HTR-8/SVneo (cell line): ENCODE measurements at regions not wholly inside any gene's neighbourhood (a gene's known extent, or its start where the extent isn't known, plus 50 kb on each side); places are given as distances from the start of the nearest gene placed in this dataset.

ENCODE experiments used
- DNase-seq: peaks from one replicate; pipeline ENCODE4 v3.0.0; 2011; ENCODE audit warnings: low spot score, mixed read lengths; ENCODE audit not compliant: insufficient read length
- FAIRE-seq: peaks from 2 replicates; lab custom pipeline; 2011; peaks lifted over from hg19 to GRCh38; lab: Jason Lieb, UNC

GRCh38 chr4:112885897-112886296 lies 163.6 kb upstream of the ANK2 start:
- FAIRE-seq (no peak), DNase-seq (no peak)

GRCh38 chr4:112888622-112889021 lies 160.8 kb upstream of the ANK2 start:
- no peak for DNase-seq
- no peak for FAIRE-seq

DNA sequence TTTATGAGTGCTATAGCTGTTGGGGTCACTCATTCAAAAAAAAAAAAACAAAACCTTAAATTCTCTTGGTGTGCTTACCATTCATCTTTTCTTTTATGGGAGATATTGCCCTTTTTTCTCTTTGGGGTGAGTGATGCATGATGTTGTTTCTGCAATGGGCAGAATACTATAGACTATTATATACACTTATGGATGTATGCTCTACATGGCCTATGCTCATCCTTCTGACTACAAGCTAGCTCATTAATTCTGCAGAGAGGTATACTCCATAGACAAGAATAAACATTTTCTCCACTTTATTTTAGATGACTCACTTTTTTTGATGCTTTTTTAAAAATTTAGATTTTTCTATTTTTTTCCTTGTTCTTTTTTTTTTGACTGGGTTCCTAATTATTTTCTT lies 160.3 kb upstream of the ANK2 start:
- DNase-seq: no peak
- FAIRE-seq: no peak

DNA sequence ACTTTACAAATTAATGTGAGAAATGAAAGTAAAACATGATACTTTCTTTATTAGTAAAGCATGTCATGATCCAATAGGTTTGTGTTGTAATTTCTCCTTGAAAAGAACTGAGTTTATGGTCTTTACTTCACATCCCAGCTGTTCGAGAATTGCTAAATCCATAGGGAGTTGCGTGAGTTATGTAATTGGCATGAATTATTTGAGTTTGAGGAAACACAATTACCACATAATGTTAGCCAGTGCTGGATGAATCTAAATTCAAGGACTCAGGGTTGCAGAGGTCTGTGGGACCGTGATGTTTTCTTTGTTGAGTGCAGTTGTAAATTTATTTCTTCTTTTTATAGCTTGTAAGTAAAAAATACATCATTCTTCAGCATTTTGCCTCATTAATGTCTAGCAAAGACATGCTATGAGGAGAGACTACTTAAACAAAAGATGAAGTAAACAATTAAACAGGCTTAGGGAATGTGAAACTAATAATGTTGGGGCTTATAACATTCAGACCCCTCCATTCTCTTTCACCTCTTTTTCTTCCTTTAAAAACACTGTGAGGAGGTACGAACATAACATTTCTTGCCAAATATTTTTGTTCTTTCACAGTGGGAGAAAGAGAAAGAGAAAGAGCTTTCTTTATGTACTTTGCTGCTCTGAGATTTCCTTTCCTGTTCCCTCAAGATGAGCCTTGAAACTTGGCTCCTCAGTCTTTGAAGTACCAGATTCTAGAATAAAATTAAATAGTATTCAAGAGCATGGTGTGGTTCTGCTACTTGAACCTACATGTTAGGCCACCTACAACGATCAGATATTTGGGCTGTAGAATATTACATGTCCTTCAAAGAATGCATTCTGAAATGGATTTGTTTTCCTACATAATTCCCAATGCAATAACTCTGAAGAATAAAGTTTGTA lies 159.6 kb upstream of the ANK2 start:
- DNase-seq (no peak), FAIRE-seq (no peak)

- FAIRE-seq: no peak
Measured at GRCh38 chr4:112894480-112894879, 155.0 kb upstream of the ANK2 start.

DNA sequence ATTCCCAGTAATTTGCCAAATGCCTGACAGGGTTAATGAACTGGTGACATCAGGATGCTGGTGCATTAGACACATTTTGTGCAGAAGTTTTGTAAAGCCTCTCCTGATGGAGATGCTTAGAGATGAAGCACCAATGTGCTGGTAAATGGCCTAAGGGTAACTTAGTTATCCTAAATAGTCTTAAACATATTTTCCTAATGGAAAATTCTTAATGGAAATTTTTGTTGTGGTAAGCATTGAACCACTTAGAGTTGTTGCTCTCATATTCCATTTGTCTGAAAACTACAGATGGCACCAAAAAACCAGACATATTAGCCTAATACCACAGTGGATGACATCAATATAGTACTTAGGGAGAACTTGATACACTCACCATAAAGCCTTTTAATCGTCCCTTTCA lies 154.5 kb upstream of the ANK2 start:
- DNase-seq (no peak), FAIRE-seq (no peak)

More at GRCh38 chr4:112894480-112894879, 155.0 kb upstream of the ANK2 start:
- DNase-seq: no peak

GRCh38 chr4:112895811-112896608 lies 153.4 kb upstream of the ANK2 start:
- DNase-seq: no peak
- FAIRE-seq: no peak

GRCh38 chr4:112896609-112897190 lies 152.8 kb upstream of the ANK2 start:
- DNase-seq: no peak
- no peak for FAIRE-seq

DNA sequence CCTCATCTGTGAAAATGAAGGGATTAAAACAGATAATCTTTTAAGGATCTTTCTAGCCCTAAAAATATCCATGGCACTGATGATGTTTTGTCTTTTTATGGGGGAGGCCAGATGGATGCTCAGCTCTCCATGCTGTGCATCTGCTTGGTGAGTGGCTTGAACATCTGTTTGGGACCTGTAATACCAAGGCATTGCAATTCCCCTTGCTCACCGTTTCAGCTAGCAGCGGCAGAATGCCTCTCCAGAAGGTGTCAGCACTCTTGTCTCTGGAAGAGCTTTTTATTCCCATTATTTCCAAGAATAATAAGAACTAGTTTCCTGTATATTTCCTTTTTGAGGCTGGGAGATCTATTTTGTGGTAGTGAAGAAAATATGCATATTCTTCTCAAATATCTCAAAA lies 151.9 kb upstream of the ANK2 start:
- FAIRE-seq (no peak), DNase-seq (no peak)

DNA sequence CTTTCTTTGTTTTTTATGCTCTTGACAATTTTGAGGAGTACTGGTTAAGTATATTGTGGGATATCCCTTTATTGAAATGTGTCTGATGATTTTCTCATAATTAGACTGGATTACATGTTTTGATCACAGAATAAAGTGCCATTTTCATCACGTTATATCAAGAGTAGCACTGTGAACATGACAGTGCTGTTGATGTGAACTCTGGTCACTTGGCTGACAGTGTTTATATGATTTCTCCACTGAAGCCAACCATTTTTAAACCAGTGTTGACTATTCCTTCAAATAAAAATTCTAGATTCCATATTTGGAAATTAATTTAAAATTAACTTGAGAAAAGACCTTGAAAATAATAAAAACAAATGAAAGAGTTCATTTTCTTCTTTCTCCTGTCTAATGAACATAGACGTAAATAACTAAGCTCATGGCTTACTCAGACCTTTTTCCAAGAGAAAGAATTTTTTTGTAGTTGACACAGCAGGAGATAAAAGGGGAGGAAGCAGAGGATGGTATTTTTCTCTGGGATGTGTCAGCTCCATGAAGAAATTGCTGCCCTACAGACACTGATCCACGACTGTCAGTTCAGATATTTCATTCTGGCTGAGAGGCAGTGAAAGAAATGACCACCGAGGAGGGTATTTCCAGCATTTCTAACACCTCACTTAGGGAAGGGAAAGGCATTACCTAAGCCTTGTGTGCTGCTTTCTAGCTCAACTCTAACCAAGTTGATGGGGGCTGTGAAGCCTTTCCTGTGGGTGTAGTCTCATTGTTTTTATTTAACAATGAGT lies 150.9 kb upstream of the ANK2 start:
- FAIRE-seq: no peak
- DNase-seq: no peak

DNA sequence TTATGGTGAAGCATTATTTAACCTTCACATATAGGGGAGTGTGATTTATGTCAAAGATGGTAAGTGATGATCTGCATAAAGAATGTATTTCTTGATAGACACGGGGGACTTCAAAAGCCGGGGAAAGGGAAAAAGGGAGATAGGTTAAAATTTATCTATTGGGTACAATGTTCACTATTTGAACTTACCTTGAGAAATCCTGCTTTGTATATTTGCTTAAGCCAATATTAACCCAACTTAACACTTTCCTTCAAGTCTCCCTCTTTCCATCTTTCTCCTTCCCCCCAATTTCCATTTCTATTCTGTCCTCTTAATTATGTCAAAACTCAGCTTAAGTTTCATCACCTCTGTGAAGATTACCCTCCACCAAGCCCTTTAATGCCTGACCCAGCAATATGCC lies 149.0 kb upstream of the ANK2 start:
- DNase-seq: no peak
- no peak for FAIRE-seq

DNA sequence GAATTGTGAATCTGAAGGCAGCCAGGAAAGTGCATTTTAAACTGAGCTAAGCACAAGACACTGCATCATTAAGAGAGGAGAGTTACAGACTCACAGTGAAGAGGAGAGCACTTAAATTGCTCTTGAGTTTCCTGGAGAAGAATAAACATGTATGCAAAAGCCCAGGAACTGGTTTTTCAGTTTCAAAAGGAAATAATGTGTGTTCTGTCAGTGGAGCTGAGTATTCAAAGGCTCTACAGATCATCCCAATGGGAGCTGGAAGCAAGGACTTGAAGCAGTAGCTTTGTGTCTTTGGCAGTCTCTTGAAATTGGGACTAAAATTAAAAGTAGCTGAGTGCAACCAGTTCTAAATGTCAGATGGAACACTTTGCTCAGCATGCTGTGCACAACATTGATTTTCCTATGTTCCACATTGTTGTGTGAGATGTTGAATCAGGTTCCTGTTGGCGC lies 147.5 kb upstream of the ANK2 start:
- DNase-seq (no peak), FAIRE-seq (no peak)

- FAIRE-seq (no peak), DNase-seq (no peak)
Measured at GRCh38 chr4:112905728-112906127, 143.7 kb upstream of the ANK2 start.

GRCh38 chr4:112908511-112908910 lies 140.9 kb upstream of the ANK2 start:
- no peak for DNase-seq
- no peak for FAIRE-seq

- DNase-seq (no peak), FAIRE-seq (no peak)
Measured at GRCh38 chr4:112910109-112910736, 139.2 kb upstream of the ANK2 start.

GRCh38 chr4:112916868-112917267 lies 132.6 kb upstream of the ANK2 start:
- no peak for DNase-seq
- no peak for FAIRE-seq

GRCh38 chr4:112923516-112923915 lies 125.9 kb upstream of the ANK2 start:
- DNase-seq (no peak), FAIRE-seq (no peak)

- FAIRE-seq (no peak), DNase-seq (no peak)
Measured at GRCh38 chr4:112926819-112927218, 122.6 kb upstream of the ANK2 start.

GRCh38 chr4:112927544-112927943 lies 121.9 kb upstream of the ANK2 start:
- DNase-seq: no peak
- no peak for FAIRE-seq

- no peak for DNase-seq
- no peak for FAIRE-seq
Measured at GRCh38 chr4:112931001-112931400, 118.5 kb upstream of the ANK2 start.
